Activated CD8-positive, alpha-beta T cell treated with anti-CD3 and anti-CD28 coated beads for 36 hours (primary cell): ENCODE measurements at regions not wholly inside any gene's neighbourhood (a gene's known extent, or its start where the extent isn't known, plus 50 kb on each side); places are given as distances from the start of the nearest gene placed in this dataset.

ENCODE experiments used
- ATAC-seq: fragments of 200-7000 bp; cut with Tn5 transposase; one replicate; pipeline ENCODE4 v1.10.0; 2021; ENCODE audit warnings: mild to moderate bottlenecking, moderate library complexity
- CTCF ChIA-PET: fragments of 350-600 bp; sonication (Branson Sonifier 250); formaldehyde crosslinking; loops from one replicate; lab custom pipeline; 2021; ENCODE audit warnings: antibody characterized with exemption; lab: Charles Lee
- POLR2A ChIA-PET: fragments of 350-600 bp; sonication (Branson Sonifier 250); formaldehyde crosslinking; loops from one replicate; lab custom pipeline; 2021; ENCODE audit warnings: antibody characterized with exemption; lab: Charles Lee
- DNase-seq: peaks from one replicate; pipeline ENCODE4 v3.0.0-alpha.2; 2020
- H3K27ac Mint-ChIP-seq: one replicate; pipeline ENCODE4 v1.8.0; 2021; ENCODE audit warnings: mild to moderate bottlenecking, mixed read lengths
- H3K27me3 Mint-ChIP-seq: one replicate; pipeline ENCODE4 v1.8.0; 2021; ENCODE audit warnings: mixed read lengths
- H3K36me3 Mint-ChIP-seq: one replicate; pipeline ENCODE4 v1.8.0; 2021; ENCODE audit warnings: low read depth, mixed read lengths
- H3K4me1 Mint-ChIP-seq: one replicate; pipeline ENCODE4 v1.8.0; 2021; ENCODE audit warnings: low read depth, mixed read lengths
- H3K4me3 Mint-ChIP-seq: one replicate; pipeline ENCODE4 v1.8.0; 2021; ENCODE audit warnings: mild to moderate bottlenecking, moderate library complexity, mixed read lengths
- H3K9me3 Mint-ChIP-seq: one replicate; pipeline ENCODE4 v1.8.0; 2021; ENCODE audit warnings: mixed read lengths
- CTCF ChIP-seq: fragments of 200-600 bp; IDR thresholded peaks from one replicate; pipeline ENCODE4 v1.8.0; 2022; ENCODE audit warnings: antibody characterized with exemption, mild to moderate bottlenecking
- intact Hi-C: fragments of 100-400 bp; cut with micrococcal nuclease; formaldehyde crosslinking; loops from one replicate; pipeline ENCODE4 v1.10.0; 2022

- ATAC-seq (no peak), DNase-seq (no peak)
- no peaks in the 10 kb centered on the region for H3K36me3 Mint-ChIP-seq
- H3K9me3 Mint-ChIP-seq, result no peaks in the 10 kb centered on the region
- H3K27me3 Mint-ChIP-seq, result peaks cover 3% of the 10 kb centered on the region
- intact Hi-C loops, result no loop called here
- no peak overlapping the region for H3K27ac Mint-ChIP-seq
- no peak overlapping the region for H3K4me3 Mint-ChIP-seq
- TF ChIP-seq CTCF, result no peak
- ChIA-PET CTCF (no interaction called here), POLR2A (no interaction called here)
- no peaks in the 10 kb centered on the region for H3K4me1 Mint-ChIP-seq
Observed at GRCh38 chr1:163444665-163445064, 122.9 kb downstream of the NUF2 start.

- no peak for ATAC-seq
- Mint-ChIP-seq H3K27me3 (peaks cover 1% of the 10 kb centered on the region), H3K36me3 (no peaks in the 10 kb centered on the region), H3K9me3 (no peaks in the 10 kb centered on the region), H3K27ac (no peak overlapping the region), H3K4me1 (no peaks in the 10 kb centered on the region), H3K4me3 (no peak overlapping the region)
- CTCF ChIA-PET, result no interaction called here
- no peak for DNase-seq
- TF ChIP-seq CTCF, result no peak
- POLR2A ChIA-PET, result no interaction called here
- intact Hi-C loops, result no loop called here
Observed at GRCh38 chr1:163450986-163451385, 129.2 kb downstream of the NUF2 start.

- Mint-ChIP-seq H3K36me3 (no peaks in the 10 kb centered on the region), H3K27me3 (peaks cover 5% of the 10 kb centered on the region), H3K4me1 (no peaks in the 10 kb centered on the region), H3K4me3 (no peak overlapping the region), H3K27ac (no peak overlapping the region), H3K9me3 (no peaks in the 10 kb centered on the region)
- no peak for ATAC-seq
- TF ChIP-seq CTCF, result no peak
- no peak for DNase-seq
- ChIA-PET POLR2A (no interaction called here), CTCF (no interaction called here)
- intact Hi-C loops, result no loop called here
Observed at GRCh38 chr1:163459539-163459938, 137.8 kb downstream of the NUF2 start.

- Mint-ChIP-seq H3K27ac (no peak overlapping the region), H3K4me1 (no peaks in the 10 kb centered on the region), H3K36me3 (no peaks in the 10 kb centered on the region), H3K27me3 (no peaks in the 10 kb centered on the region), H3K9me3 (peaks cover 1% of the 10 kb centered on the region), H3K4me3 (no peak overlapping the region)
- DNase-seq, result no peak
- ChIA-PET CTCF (no interaction called here), POLR2A (no interaction called here)
- intact Hi-C loops, result no loop called here
- ATAC-seq, result no peak
- TF ChIP-seq CTCF, result no peak
Observed at GRCh38 chr1:163467289-163467688, 145.5 kb downstream of the NUF2 start.

- no peak for ATAC-seq
- Mint-ChIP-seq H3K27ac (no peak overlapping the region), H3K4me1 (no peaks in the 10 kb centered on the region), H3K27me3 (no peaks in the 10 kb centered on the region), H3K36me3 (no peaks in the 10 kb centered on the region), H3K4me3 (no peak overlapping the region), H3K9me3 (peaks cover 4% of the 10 kb centered on the region)
- ChIA-PET POLR2A (no interaction called here), CTCF (no interaction called here)
- TF ChIP-seq CTCF, result no peak
- no peak for DNase-seq
- intact Hi-C loops, result no loop called here
Observed at GRCh38 chr1:163471779-163472650, 150.3 kb downstream of the NUF2 start.
